Cerebellar cortex (tissue), 1 donor: ENCODE measurements at regions not wholly inside any gene's neighbourhood (a gene's known extent, or its start where the extent isn't known, plus 50 kb on each side); places are given as distances from the start of the nearest gene placed in this dataset.
A peak's percentile ranks its signal among the peaks of the same experiment; 100 is the strongest.

ENCODE experiments used
- DNase-seq: peaks from one replicate; pipeline ENCODE4 v3.0.0-alpha.2; 2015; ENCODE audit warnings: low spot score

GRCh38 chr4:18582841-18583240 lies 561.3 kb upstream of the LCORL start:
- no peak for DNase-seq

GRCh38 chr4:18578307-18578706 lies 556.8 kb upstream of the LCORL start:
- no peak for DNase-seq

GRCh38 chr4:18572481-18572880 lies 550.9 kb upstream of the LCORL start:
- no peak for DNase-seq

GRCh38 chr4:18571301-18571761 lies 549.8 kb upstream of the LCORL start:
- DNase-seq, result no peak

- no peak for DNase-seq
Observed at GRCh38 chr4:18570370-18570769, 548.8 kb upstream of the LCORL start.

GRCh38 chr4:18568600-18568999 lies 547.0 kb upstream of the LCORL start:
- peak; percentile 12 for DNase-seq

- no peak for DNase-seq
Observed at GRCh38 chr4:18566970-18567799, 545.6 kb upstream of the LCORL start.

GRCh38 chr4:18559492-18559891 lies 537.9 kb upstream of the LCORL start:
- DNase-seq, result no peak

- no peak for DNase-seq
Observed at GRCh38 chr4:18556402-18556801, 534.8 kb upstream of the LCORL start.

- DNase-seq, result no peak
Observed at GRCh38 chr4:18540349-18540748, 518.8 kb upstream of the LCORL start.

- no peak for DNase-seq
Observed at GRCh38 chr4:18538121-18538520, 516.6 kb upstream of the LCORL start.

- DNase-seq, result no peak
Observed at GRCh38 chr4:18536428-18536827, 514.9 kb upstream of the LCORL start.

- no peak for DNase-seq
Observed at GRCh38 chr4:18535948-18536347, 514.4 kb upstream of the LCORL start.

GRCh38 chr4:18533262-18533775 lies 511.8 kb upstream of the LCORL start:
- DNase-seq, result no peak

GRCh38 chr4:18531731-18532130 lies 510.2 kb upstream of the LCORL start:
- DNase-seq, result no peak

- DNase-seq, result no peak
Observed at GRCh38 chr4:18529482-18529881, 507.9 kb upstream of the LCORL start.

- DNase-seq, result no peak
Observed at GRCh38 chr4:18524667-18525066, 503.1 kb upstream of the LCORL start.

- DNase-seq, result no peak
Observed at GRCh38 chr4:18518098-18518497, 496.5 kb upstream of the LCORL start.

- no peak for DNase-seq
Observed at GRCh38 chr4:18513861-18514260, 492.3 kb upstream of the LCORL start.

- no peak for DNase-seq
Observed at GRCh38 chr4:18512718-18513117, 491.2 kb upstream of the LCORL start.

GRCh38 chr4:18511727-18512126 lies 490.2 kb upstream of the LCORL start:
- DNase-seq, result no peak

- DNase-seq, result no peak
Observed at GRCh38 chr4:18508786-18509185, 487.2 kb upstream of the LCORL start.

- DNase-seq, result no peak
Observed at GRCh38 chr4:18480928-18481327, 459.4 kb upstream of the LCORL start.

GRCh38 chr4:18480342-18480741 lies 458.8 kb upstream of the LCORL start:
- DNase-seq, result no peak
